ENCODE measurements at regions not wholly inside any gene's neighbourhood (a gene's known extent, or its start where the extent isn't known, plus 50 kb on each side); places are given as distances from the start of the nearest gene placed in this dataset.

- TF ChIP-seq CTBP2 (IDR thresholded peaks at IDR 0.05; ENCODE audit: borderline replicate concordance, insufficient read depth, insufficient read length, low read length) (no peak), NANOG (IDR thresholded peaks at IDR 0.05; ENCODE audit: insufficient read depth, low read depth, low read length, poor library complexity, severe bottlenecking) (no peak), MAX (IDR thresholded peaks at IDR 0.05) (no peak)
Measured at GRCh38 chr10:23768281-23768680, 329.4 kb downstream of the OTUD1 start (continued).
